ENCODE measurements at regions not wholly inside any gene's neighbourhood (a gene's known extent, or its start where the extent isn't known, plus 50 kb on each side); places are given as distances from the start of the nearest gene placed in this dataset.

DNA sequence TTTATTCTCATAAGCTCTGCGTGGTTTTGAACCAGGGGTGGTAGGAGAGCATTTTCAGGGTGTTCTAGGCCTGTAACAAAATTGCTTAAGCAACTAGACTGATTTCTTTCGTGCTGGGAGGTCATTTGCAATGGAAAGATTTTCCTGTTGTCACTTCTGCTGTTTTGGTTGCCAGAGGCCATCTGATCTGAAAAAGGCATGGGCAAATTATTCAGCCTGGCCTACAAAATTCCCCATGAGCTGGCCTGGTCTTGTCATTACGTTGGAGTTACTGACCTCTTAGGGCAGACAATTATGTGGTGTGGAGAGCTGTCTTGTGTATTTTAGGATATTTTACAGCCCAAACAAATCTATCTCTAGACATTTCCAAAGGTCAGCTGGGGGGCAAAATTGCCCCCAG, 444.4 kb upstream of the DAB1 start:
- H3K4me3 Mint-ChIP-seq (ENCODE audit: unreplicated experiment): no peak overlapping the region
- no peaks in the 10 kb centered on the region for H3K9me3 Mint-ChIP-seq (ENCODE audit: low read depth)
- no peak overlapping the region for H3K27ac Mint-ChIP-seq (ENCODE audit: unreplicated experiment)
- TF ChIP-seq, protein P1, sequence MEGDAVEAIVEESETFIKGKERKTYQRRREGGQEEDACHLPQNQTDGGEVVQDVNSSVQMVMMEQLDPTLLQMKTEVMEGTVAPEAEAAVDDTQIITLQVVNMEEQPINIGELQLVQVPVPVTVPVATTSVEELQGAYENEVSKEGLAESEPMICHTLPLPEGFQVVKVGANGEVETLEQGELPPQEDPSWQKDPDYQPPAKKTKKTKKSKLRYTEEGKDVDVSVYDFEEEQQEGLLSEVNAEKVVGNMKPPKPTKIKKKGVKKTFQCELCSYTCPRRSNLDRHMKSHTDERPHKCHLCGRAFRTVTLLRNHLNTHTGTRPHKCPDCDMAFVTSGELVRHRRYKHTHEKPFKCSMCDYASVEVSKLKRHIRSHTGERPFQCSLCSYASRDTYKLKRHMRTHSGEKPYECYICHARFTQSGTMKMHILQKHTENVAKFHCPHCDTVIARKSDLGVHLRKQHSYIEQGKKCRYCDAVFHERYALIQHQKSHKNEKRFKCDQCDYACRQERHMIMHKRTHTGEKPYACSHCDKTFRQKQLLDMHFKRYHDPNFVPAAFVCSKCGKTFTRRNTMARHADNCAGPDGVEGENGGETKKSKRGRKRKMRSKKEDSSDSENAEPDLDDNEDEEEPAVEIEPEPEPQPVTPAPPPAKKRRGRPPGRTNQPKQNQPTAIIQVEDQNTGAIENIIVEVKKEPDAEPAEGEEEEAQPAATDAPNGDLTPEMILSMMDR (IDR thresholded peaks at IDR 0.05): no peak
- H3K36me3 Mint-ChIP-seq (ENCODE audit: low read depth): no peaks in the 10 kb centered on the region
- peaks cover 7% of the 10 kb centered on the region for H3K27me3 Mint-ChIP-seq (ENCODE audit: low read depth)
- DNase-seq (ENCODE audit: low spot score): no peak
- H3K4me1 Mint-ChIP-seq (ENCODE audit: low read depth): no peaks in the 10 kb centered on the region

DNA sequence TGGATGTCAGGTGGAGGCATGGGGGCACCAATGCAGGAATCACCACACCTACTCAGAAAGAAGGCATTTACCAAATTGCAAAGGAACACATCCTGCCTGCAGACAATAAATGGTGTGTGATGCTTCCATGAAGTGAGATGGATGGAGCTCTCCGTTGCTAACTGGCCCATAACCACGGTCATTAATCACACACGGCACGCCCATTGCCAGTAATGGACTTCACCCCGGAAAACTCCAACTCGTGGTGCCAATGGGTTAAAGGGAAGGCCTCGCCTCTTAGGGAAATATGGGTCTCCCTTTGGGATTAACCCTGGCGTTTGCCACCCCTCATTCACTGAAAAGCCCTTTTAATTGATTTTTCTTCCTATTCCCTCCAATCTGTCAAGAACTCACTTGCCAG, 443.1 kb upstream of the DAB1 start:
- H3K4me3 Mint-ChIP-seq (ENCODE audit: unreplicated experiment): no peak overlapping the region
- no peak overlapping the region for H3K27ac Mint-ChIP-seq (ENCODE audit: unreplicated experiment)
- peaks cover 2% of the 10 kb centered on the region for H3K27me3 Mint-ChIP-seq (ENCODE audit: low read depth)
- H3K9me3 Mint-ChIP-seq (ENCODE audit: low read depth): no peaks in the 10 kb centered on the region
- TF ChIP-seq, protein P1 (IDR thresholded peaks at IDR 0.05): no peak
- no peak for DNase-seq (ENCODE audit: low spot score)
- no peaks in the 10 kb centered on the region for H3K36me3 Mint-ChIP-seq (ENCODE audit: low read depth)
- H3K4me1 Mint-ChIP-seq (ENCODE audit: low read depth): no peaks in the 10 kb centered on the region

DNA sequence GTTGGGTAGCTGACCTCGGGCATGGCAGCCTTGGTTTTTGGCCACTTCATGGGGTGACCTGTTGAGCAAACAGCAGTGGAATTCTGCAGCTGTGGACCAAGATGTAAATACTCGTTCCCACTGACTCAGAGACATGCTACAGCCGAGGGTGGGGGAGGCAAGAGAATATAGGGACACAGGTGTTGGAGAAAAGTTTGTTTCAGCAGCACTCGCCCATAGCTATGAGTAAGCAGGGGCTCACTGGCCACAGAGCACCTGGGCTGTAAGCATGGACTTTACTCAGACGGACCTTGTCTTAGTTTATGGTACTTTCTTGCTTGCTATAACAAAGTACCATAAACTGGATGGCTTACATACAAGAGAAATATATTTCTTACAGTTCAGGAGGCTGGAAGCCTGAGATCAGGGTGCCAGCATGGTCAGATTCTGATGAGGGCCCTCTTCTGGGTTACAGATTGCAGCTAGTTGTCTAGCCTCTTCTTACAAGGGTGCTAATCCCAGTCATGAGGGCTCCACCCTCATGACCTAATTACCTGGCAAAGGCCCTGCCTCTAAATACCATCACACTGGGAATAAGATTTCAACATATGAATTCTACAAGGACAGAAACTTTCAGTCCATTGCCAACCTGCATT, 437.2 kb upstream of the DAB1 start:
- H3K9me3 Mint-ChIP-seq (ENCODE audit: low read depth): no peaks in the 10 kb centered on the region
- TF ChIP-seq, protein P1 (IDR thresholded peaks at IDR 0.05): no peak
- peaks cover 2% of the 10 kb centered on the region for H3K27me3 Mint-ChIP-seq (ENCODE audit: low read depth)
- H3K36me3 Mint-ChIP-seq (ENCODE audit: low read depth): no peaks in the 10 kb centered on the region
- no peaks in the 10 kb centered on the region for H3K4me1 Mint-ChIP-seq (ENCODE audit: low read depth)
- H3K27ac Mint-ChIP-seq (ENCODE audit: unreplicated experiment): no peak overlapping the region
- no peak overlapping the region for H3K4me3 Mint-ChIP-seq (ENCODE audit: unreplicated experiment)
- DNase-seq (ENCODE audit: low spot score): no peak

DNA sequence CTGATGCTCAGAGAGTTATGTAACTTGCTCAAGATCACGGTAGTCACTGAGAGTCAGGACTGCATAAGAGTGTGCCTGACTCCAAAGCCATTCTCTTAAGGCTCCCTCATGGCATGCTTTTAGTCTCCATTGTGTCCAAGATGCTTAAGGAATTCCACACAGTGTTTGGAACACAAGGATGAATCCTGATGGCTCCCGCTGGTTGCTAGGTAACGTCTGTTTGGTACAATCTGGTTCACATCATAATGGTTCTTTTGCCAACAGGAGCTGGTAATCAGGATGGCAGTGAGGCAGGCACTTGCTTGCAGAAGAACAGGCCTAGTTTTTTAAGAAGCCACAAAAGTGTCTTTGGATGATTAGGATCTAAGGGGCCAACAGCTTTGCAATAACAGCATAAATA, 436.5 kb upstream of the DAB1 start:
- no peaks in the 10 kb centered on the region for H3K27me3 Mint-ChIP-seq (ENCODE audit: low read depth)
- no peak overlapping the region for H3K4me3 Mint-ChIP-seq (ENCODE audit: unreplicated experiment)
- no peaks in the 10 kb centered on the region for H3K9me3 Mint-ChIP-seq (ENCODE audit: low read depth)
- H3K27ac Mint-ChIP-seq (ENCODE audit: unreplicated experiment): no peak overlapping the region
- no peaks in the 10 kb centered on the region for H3K36me3 Mint-ChIP-seq (ENCODE audit: low read depth)
- TF ChIP-seq, protein P1 (IDR thresholded peaks at IDR 0.05): no peak
- H3K4me1 Mint-ChIP-seq (ENCODE audit: low read depth): no peaks in the 10 kb centered on the region
- no peak for DNase-seq (ENCODE audit: low spot score)

DNA sequence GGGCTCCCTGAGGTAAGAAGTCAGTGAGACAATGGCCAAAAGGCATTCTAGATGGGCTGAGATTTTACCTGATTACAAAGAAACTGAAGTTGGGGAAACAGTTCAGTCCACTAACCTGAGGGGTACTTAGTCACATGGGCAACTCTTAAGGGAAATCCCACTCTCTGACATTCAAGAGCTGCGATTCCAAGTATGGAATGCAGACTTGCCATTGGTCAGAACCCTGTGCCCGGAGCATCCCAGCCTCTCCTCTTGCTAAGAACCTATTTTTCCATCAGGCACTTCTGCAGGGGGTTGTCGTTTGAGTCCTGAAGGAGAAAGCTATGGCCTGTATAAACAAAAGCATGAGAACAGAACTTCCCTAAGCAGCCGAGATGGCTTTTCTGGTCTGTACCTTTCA, 434.9 kb upstream of the DAB1 start:
- Mint-ChIP-seq H3K27me3 (ENCODE audit: low read depth) (no peaks in the 10 kb centered on the region), H3K4me3 (ENCODE audit: unreplicated experiment) (no peak overlapping the region), H3K4me1 (ENCODE audit: low read depth) (no peaks in the 10 kb centered on the region), H3K36me3 (ENCODE audit: low read depth) (no peaks in the 10 kb centered on the region), H3K27ac (ENCODE audit: unreplicated experiment) (no peak overlapping the region), H3K9me3 (ENCODE audit: low read depth) (no peaks in the 10 kb centered on the region)
- TF ChIP-seq, protein P1 (IDR thresholded peaks at IDR 0.05): no peak
- no peak for DNase-seq (ENCODE audit: low spot score)

Measured in chondrocyte (in vitro differentiated cells).